Right ventricle myocardium superior (tissue), 1 donor: ENCODE measurements at regions not wholly inside any gene's neighbourhood (a gene's known extent, or its start where the extent isn't known, plus 50 kb on each side); places are given as distances from the start of the nearest gene placed in this dataset.

Experiments
- ATAC-seq: fragments of 200-7000 bp; cut with Tn5 transposase; one replicate; pipeline ENCODE4 v1.9.1; 2020; ENCODE audit warnings: mild to moderate bottlenecking; ENCODE audit not compliant: poor library complexity
- DNase-seq: peaks from one replicate; pipeline ENCODE4 v3.0.0-alpha.2; 2020
- intact Hi-C: fragments of 100-400 bp; cut with DNase I; formaldehyde crosslinking; loops from one replicate; pipeline ENCODE4 v1.11.2; 2022
- donor health status: DM: no; HTN: yes; CAD: no; lungs with severe emphysema.

DNA sequence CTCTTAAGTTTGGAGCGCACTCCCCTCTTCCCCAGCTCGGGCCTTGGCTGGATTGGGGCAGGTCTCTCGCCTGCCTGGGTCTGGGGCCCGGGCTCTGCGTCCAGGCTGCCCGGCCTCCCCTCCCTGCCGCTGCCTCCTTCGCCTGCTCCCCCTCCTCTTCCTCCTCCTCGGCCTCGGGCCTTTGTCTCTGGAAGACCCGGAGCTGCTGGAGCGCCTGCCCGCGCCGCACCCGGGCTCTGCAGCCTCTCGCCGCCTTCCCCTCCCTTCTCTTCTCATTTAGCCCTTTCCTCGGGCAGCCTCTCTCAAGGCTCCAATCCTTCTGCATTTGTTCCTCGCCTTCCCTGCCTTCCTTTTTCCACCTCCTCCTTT is 218.5 kb downstream of the C9orf50 start:
- DNase-seq (peak; percentile 36), ATAC-seq (no peak)
- intact Hi-C loops: no loop called here

DNA sequence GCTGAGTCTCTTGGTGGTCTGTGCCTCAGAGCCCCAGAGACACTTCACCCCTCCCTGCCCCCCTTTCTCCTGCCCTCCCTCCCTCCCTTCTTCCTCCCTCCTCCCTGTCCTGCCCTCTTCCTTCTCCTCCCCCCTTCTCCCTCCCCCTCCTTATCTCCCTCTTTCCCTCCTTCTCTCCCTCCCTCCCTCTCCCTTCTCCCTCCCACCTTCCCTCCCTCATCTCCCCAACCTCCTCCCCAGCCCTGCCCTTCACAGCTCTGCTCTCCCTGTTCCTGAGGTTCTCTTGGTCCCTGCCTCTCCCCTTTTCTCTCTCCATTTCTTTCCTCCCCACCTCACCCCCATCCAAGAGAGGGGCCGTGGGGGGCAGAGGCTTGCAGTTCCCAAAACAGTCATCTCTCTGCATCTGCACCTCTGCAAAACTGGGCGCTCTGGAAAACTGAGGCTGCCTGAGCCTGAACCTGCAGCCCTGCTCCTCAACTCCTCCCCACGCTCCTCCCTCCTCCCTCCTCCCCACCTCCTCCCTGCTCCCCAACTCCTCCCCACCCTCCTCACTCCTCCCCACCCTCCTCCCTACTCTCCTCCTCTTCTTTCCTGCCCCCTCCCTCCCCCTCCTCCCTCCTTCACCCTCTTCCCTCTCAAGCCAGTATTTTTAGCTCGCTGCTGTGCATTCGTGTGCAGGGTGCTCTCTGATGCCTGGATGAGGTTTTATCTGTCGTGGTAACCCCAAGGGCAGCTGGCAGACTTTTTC is 219.1 kb downstream of the C9orf50 start:
- intact Hi-C loops: no loop called here
- peak; percentile 40 for ATAC-seq
- peak; percentile 47 for DNase-seq

DNA sequence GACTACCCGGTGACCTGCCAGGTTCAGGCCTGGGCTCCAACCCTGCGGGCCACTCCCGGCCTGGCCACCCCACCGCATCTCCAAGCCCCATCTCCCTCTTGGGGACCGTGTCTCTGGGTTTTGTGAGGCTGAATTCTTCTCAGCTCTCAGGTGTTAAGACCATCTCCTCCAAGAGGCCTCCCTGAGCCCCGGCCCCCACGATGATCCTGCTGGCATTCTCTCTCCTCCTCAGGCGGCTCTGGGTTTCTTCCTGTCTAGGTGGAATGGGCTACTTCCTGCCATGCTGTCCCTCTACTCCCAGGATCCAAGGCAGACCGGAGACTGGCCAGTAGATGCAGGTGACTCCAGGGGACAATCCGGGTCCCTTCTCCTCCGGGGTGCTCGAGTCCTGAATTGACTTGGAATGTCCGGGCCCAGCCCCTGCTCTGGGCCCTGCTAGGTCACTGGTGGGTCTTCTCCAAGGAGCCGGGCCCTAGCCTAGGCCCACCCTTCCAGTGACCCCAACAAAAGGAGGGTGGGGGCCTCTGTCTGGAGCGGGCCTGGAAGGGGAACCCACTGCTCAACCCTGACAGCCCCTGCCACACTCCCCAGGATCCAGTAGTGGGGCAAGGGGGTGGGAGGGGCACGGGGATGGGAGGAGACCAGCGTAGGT is 219.8 kb downstream of the C9orf50 start:
- intact Hi-C loops: no loop called here
- ATAC-seq: peak; percentile 11
- DNase-seq: peak; percentile 32

DNA sequence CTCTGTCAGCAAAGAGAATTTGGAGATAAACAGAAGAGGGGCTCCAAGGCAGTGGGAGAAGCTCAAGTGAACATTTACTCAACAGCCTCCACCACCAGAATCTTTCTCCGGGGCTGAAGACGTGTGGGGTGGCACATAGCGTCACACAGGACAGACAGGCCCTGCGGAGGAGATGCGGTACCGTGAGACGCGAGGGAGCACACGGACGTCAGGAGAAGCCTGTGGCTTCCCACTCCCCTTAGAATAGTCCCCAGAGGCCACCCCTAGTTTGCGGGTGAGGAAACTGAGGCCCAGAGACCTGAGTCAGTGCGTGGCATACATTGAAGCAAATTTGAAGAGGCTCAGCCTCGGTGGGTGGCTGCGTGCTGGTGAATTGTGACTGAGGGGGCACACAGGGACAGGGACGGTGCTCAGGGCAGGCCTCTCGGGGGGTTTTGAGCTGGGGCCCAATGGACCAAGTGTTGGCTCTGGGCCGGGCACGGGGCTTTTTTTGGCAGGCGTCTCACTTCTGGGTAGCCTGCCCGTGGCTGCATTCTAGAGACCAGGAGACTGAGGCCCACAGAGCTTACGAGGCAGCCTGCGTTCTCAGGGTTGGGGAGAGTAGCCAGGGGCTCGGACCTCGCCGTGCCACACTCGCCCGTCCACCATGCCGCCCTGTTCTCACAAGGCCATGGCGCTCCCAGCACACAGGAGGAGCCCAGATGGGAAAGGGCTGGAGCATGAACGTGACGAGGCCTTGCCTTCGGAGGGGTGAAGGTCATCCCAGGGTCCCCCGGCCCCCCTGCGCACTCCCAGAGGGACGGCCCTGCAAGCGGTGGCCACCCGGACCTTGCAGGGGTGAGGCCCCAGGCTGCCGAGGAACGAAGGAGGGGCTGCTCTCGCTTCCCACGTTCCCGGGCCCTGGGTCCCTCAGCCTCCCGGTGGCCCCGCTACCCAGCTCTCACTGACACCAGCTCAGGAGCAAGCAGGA is 220.6 kb downstream of the C9orf50 start:
- no peak for ATAC-seq
- intact Hi-C loops: no loop called here
- peak; percentile 38 for DNase-seq

DNA sequence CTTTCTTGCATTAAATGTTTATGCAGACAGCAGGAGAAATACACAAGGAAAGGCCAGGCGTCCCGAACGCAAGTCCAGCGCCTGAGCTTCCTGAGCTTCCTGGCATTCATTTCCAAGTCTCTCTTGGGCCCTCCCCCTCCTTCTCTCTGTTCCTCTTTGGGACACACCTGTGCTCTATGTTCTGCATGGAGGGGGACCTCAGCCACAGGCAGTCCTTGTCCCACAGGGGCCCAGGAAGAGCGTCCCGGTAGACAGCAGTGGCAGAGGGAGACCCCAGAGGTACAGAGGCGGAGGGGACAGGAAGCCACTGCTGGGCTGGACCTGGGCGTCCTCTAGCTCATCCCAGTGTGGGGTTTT is 221.3 kb downstream of the C9orf50 start:
- intact Hi-C loops: no loop called here
- ATAC-seq (no peak), DNase-seq (no peak)

DNA sequence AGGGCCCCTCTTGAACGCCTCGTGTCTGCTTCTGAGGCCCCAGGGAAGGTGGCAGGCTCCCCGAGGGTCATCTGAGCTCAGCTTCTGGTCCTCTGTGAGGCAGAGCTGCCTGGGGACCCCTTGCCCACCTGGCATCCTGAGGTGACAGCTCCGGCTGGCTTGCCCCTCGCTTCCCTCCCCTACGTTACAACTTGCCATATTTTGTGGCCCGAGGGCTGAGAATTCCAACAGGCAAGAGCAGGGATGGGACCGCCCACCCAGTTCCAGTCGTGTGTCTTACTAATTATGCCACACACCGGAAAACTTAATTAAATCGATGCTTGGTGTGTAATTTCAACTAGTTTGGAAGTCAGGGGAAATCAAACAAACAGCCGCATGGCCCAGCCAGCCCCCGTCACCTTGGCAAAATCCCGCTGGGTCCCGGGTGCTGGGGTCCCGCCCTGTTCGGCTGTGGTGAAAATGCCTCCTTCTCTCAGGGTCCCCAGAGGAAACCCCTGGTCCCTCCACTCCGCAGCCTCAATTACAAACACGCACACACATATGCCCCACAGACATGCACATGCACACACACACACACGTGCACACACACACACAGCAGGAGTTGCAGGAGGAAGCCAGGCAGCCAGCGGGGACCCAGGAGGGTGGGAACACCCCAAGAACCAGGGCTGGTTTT is 221.0 kb upstream of the IER5L start:
- intact Hi-C loops: no loop called here
- no peak for ATAC-seq
- peak; percentile 36 for DNase-seq

DNA sequence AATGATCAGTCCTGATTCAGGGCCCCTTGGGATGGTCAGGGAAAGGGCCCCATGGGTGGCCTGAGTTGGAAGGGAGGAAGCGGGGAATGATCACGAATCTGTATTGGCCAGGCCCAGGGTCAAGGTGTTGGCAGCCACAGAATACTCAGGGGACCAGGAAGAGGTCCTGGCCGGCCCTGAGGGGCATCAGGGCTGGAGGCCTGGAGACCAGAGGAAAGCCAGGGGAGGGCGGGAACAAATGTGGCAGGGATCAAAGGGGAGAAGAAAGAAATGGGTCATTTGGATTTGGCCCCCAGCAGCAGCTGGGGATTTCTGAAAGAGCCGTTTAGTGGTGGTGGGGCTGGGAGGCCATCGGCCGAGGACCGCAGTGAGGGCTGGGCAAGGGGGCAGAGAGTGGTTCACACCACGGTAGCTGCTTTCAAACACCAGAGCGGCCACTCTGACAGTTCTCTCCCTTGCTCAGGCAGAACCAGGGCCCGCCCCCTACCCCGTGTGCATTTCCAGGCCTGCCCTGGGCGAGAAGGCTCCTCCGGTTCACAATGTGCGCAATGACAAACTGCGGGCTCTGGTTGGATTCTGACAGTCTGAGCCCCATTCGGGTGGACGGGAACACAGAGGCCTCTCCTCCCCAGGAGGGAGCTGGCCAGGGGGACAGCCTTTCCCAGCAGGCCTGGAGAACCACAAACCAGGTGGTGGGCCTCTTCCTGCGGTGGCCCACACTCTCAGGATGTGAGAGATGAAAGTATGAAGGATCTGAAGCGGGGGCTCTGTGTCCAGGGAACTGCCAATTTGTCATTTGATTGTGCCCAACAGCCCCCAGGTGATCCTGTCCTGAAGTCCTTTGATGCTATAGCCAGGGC is 220.3 kb upstream of the IER5L start:
- ATAC-seq (no peak), DNase-seq (peak; percentile 19)
- intact Hi-C loops: no loop called here

DNA sequence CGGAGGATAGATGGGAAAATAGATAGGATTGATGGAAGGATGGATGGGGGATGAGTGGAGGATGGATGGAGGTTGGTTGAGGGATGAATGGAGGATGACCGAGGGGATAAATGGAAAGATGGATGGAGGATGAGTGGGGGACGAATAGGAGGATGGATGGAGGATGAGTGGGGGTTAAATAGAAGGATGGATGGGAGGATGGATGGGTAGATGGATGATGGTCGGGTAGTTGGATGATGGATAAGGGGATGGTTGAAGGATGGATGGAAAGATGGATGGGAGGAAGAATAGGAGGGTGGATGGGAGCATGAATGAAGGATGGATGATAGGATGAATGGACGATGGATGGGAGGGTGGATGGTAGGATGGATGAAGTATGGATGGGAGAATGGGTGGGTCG is 219.3 kb upstream of the IER5L start:
- intact Hi-C loops: no loop called here
- no peak for DNase-seq
- no peak for ATAC-seq

DNA sequence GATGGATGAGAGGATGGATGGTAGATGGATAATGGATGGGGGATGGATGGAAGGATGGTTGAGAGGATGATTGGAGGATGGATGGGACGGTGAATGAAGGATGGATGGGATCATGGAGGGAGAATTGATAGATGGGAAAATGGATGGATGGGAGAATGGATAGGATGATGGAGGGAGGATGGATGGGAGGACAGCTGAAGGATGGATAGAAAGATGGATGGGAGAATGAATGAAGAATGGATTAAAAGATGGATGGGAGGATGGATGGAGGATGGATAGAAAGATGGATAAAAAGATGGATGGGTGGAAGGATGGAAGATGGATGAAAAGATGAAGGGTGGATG is 218.3 kb upstream of the IER5L start:
- intact Hi-C loops: no loop called here
- ATAC-seq (no peak), DNase-seq (no peak)

DNA sequence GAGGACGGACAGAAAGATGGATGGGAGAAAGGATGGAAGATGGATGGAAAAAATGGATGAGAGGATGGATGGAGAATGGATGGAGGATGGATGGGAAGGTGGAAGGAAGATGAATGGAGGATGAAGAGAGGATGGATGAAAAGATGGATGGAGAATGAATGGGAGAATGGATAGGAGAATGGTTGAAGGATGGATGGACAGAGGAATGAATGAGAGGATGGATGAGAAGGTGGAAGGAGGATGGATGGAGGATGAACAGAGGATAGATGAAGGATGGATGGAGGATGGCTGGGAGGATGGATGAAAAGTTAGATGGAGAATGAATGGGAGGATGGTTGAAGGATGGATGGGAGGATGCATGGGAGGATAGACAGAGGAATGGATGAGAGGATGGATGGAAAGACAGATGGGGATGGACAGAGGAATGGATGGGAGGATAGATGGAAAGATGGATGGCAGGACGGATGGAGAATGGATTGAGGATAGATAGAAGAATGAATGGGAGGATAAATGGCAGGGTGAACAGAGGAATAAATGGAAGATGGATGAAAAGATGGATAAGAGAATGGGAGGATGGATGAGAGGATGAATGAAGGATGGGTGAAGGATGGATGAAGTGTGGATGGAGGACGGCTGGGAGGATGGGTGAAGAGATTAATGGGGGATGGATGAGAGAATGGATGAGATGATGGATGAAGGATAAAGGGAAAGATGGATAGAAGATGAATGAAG is 217.7 kb upstream of the IER5L start:
- intact Hi-C loops: no loop called here
- DNase-seq (no peak), ATAC-seq (no peak)

DNA sequence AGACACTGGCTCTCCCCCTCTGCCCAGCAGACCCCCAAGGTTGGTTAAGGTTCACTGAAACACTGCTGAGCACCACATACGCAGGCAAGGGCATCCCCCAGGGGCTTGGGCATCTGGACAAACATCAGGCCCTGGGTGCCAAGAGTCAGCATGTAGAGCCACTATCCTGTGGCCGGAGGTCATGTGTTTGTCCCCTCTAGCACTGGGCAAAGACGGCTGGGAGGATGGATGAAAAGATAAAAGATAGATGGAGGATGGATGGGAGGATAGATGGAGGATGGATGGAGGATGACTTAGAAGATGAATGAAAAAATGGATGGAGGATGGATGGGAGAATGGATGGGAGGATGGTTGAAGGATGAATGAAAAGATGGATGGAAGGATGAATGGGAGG is 216.8 kb upstream of the IER5L start:
- DNase-seq (no peak), ATAC-seq (no peak)
- intact Hi-C loops: no loop called here

DNA sequence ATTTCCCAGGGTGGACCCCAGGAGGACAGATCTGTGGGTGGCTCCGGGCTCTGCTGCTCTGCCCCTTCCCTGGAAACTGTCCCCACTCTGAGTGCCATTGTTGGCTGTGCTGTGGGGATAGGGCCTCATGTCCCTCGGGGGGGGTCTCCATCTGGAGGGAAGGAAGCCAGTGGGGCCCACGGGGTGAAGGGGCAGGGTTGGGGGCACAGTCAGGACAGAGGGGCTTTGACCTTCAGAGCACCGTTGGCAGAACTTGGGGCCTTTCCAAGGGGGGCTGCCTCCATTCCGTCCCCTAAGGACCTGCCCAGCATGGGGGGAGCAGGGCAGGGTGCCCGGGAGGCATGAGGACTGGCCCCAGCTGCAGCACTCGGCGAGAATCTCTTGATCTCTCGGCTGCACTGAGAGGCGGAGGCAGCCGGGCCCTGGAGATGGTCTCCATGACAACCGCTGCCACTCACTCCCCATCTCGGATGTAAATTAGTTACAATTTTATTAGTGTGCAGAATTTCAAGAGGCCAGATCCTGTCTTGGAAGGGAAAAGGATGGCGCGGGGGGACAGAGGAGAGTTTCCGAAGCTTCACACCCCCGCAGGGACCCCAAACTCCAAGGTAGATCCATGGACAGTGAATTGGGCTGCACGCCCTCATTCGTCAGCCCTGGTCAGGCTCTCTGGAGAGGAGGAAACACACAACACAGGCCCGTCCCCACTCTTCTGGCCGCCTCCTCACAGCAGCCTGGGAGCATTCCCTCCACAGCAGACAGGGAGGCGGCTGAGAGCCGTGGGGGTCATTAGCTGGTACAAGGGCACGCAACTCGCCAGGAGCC is 216.2 kb upstream of the IER5L start:
- DNase-seq (no peak), ATAC-seq (no peak)
- intact Hi-C loops: no loop called here

DNA sequence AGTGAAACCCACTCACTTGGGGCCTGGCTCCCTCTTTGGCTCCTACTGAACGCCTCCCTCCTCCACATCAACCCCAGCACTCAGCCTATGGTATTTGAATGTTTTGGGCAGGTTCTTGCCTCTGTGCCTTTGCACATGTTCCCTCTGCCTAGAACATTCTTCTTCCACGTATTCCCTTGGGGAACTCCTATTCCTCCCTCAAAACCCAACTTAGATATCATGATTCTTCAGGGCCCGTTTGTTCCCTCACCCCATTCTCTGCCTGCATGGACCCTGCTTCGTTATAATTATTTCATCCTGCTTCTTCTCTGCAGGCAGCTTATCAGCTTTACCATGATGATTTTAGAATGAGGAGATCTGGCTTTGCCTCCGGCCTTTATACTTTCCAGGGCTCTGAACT is 215.0 kb upstream of the IER5L start:
- no peak for ATAC-seq
- DNase-seq: no peak
- intact Hi-C loops: no loop called here

DNA sequence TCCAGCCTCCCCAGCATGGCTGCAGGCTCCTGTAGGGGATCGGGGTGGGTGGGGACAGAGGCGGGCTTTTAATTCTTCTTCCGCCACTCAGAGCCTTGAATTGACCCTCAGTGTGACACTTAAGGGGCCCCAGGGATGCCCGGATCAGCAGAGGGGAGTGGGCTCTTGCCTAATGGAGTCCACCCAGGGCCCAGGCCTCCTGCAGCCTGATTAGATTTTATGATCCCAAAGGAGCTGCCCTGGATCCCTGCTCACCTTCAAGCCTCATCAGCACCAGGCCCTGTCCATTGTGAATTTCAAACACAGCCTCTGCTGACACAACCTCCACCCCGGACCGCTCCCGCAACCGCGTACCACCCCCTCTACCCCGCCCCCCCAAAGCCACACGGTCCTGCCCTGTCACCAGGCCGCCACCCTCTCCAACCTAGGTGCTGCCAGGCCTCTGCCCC is 214.1 kb upstream of the IER5L start:
- no peak for ATAC-seq
- DNase-seq: no peak
- intact Hi-C loops: no loop called here

DNA sequence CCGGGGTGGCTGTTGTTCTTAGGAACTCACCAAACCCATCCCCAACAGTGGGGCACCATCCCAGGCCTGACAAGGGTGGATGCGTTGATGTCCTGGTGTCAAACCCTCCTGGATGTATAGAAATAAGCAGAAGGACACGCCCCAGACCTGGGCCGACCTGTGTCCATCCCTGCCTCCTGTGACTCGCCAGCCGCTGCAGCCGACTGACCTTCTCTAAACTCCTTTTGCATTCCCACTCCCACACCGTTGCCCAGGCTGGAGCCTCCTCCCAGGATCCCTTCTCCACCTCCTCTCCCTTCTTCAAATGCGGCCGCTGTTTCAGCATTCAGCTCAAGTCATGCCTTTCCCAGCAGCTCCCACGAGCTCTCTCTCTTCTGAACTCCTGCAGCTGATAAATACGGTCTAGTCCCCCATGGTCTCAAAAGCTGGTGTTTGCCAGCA is 213.2 kb upstream of the IER5L start:
- DNase-seq (no peak), ATAC-seq (no peak)
- intact Hi-C loops: no loop called here

DNA sequence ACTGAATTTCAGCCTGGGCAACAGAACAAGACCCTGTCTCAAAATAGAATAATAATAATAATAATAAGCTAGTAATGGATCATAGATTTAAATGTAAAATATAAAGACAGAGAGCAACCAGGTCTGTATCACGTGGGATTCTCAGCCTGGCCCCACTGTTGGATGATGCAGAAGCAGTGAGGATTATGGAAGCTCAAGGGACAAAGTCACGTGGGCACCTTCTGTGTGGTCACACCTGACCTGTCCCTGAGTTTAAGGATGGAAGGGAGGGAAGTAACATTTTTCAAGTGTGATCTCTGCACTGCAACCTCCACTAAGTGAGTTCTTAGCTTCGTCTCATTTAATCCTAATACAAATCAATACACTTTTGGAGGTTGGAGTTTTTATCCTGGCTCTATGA is 212.5 kb upstream of the IER5L start:
- ATAC-seq: no peak
- no peak for DNase-seq
- intact Hi-C loops: no loop called here

DNA sequence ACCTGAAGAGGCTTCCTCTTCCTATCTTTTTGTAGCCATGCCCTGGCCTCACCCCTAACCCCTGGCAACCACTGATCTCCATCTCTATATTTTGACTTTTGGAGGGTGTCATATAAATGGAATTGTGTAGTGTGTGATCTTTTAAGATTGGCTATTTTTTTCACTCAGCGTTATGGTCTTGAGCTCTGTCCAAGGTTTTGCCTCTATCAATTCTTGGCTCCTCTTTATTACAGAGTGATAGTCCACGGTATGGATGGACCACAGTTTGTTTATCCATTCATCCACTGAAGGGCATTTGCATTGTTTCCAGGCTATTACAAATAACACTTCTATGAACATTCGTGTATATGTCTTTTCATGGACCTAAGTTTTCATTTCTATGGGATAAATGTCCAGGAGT is 209.8 kb upstream of the IER5L start:
- ATAC-seq: no peak
- DNase-seq: no peak
- intact Hi-C loops: no loop called here
